Liver (tissue), 8 donors: ENCODE measurements at regions not wholly inside any gene's neighbourhood (a gene's known extent, or its start where the extent isn't known, plus 50 kb on each side); places are given as distances from the start of the nearest gene placed in this dataset.
A peak's percentile ranks its signal among the peaks of the same experiment; 100 is the strongest.

Experiments used
- DNase-seq: peaks from one replicate; pipeline ENCODE4 v3.0.0-alpha.2; 2017; ENCODE audit warnings: low spot score
- H3K27ac ChIP-seq, 2 donors: one replicate each; pipeline ENCODE4 v1.7.0; 2013; ENCODE audit warnings: inconsistent platforms in 2 of 2, low read length in 2 of 2, control low read depth in 1 of 2, low read depth in 1 of 2, mild to moderate bottlenecking in 1 of 2
- H3K27me3 ChIP-seq, 4 donors: one replicate each; pipeline versions ENCODE4 v1.6.1 to v1.7.0; 2013; ENCODE audit warnings: low read length in 3 of 4, inconsistent platforms in 1 of 4, mild to moderate bottlenecking in 1 of 4, moderate library complexity in 1 of 4; ENCODE audit not compliant: control insufficient read depth in 4 of 4, insufficient read depth in 4 of 4
- H3K36me3 ChIP-seq, 4 donors: one replicate each; pipeline versions ENCODE4 v1.6.1 to v1.7.0; 2013; ENCODE audit warnings: low read length in 3 of 4, mild to moderate bottlenecking in 3 of 4, low read depth in 1 of 4, moderate library complexity in 1 of 4; ENCODE audit not compliant: control insufficient read depth in 4 of 4, insufficient read depth in 3 of 4
- H3K4me1 ChIP-seq, 4 donors: one replicate each; pipeline versions ENCODE4 v1.6.1 to v1.7.0; 2013; ENCODE audit warnings: low read length in 3 of 4, mild to moderate bottlenecking in 3 of 4, moderate library complexity in 1 of 4; ENCODE audit not compliant: control insufficient read depth in 4 of 4, insufficient read depth in 4 of 4
- H3K4me3 ChIP-seq, 3 donors: one replicate each; pipeline versions ENCODE4 v1.6.1 to v1.7.0; 2013; ENCODE audit warnings: low read length in 3 of 3, control low read depth in 1 of 3, low read depth in 1 of 3, mild to moderate bottlenecking in 1 of 3
- H3K9ac ChIP-seq, 2 donors: one replicate each; pipeline ENCODE4 v1.7.0; 2013; ENCODE audit warnings: low read length in 2 of 2, mild to moderate bottlenecking in 2 of 2, moderate library complexity in 2 of 2, control low read depth in 1 of 2, low read depth in 1 of 2
- H3K9me3 ChIP-seq, 4 donors: one replicate each; pipeline versions ENCODE4 v1.6.1 to v1.7.0; 2013; ENCODE audit warnings: low read length in 3 of 4; ENCODE audit not compliant: control insufficient read depth in 4 of 4
- FOXA2 ChIP-seq: IDR thresholded peaks from 2 replicates; pipeline ENCODE4 v1.6.1; 2016; ENCODE audit warnings: antibody characterized with exemption
- HNF4A ChIP-seq, 2 donors: conservative IDR thresholded peaks; 2 replicates each; pipeline ENCODE4 v1.6.1; 2016; ENCODE audit warnings: antibody characterized with exemption in 2 of 2, mild to moderate bottlenecking in 2 of 2
- HNF4G ChIP-seq: IDR thresholded peaks from 2 replicates; pipeline ENCODE4 v1.6.1; 2016; ENCODE audit warnings: antibody characterized with exemption
- JUND ChIP-seq, 2 donors: IDR thresholded peaks; 2 replicates each; pipeline ENCODE4 v1.6.1; 2016; ENCODE audit warnings: antibody characterized with exemption in 2 of 2
- NR2F2 ChIP-seq: IDR thresholded peaks from 2 replicates; pipeline ENCODE4 v1.6.1; 2016; ENCODE audit warnings: antibody characterized with exemption
- RAD21 ChIP-seq, 2 donors: IDR thresholded peaks; 2 replicates each; pipeline ENCODE4 v1.6.1; 2016; ENCODE audit warnings: antibody characterized with exemption in 2 of 2, mild to moderate bottlenecking in 2 of 2
- REST ChIP-seq: IDR thresholded peaks from 2 replicates; pipeline ENCODE4 v1.6.1; 2016; ENCODE audit warnings: antibody characterized with exemption, mild to moderate bottlenecking
- RXRA ChIP-seq, 2 donors: IDR thresholded peaks; 2 replicates each; pipeline ENCODE4 v1.6.1; 2017 to 2018; ENCODE audit warnings: antibody characterized with exemption in 2 of 2, mild to moderate bottlenecking in 1 of 2
- TAF1 ChIP-seq: conservative IDR thresholded peaks from 2 replicates; pipeline ENCODE4 v1.6.1; 2016; ENCODE audit warnings: antibody characterized with exemption, mild to moderate bottlenecking
- ZBTB33 ChIP-seq: IDR thresholded peaks from 2 replicates; pipeline ENCODE4 v1.6.1; 2016; ENCODE audit warnings: antibody characterized with exemption
- WGBS: extraction: QIAGEN DNeasy Blood & Tissue Kit; methylation state at CpG from one replicate; pipeline ENCODE4 v1.1.7; 2013; 5-methylcytosine and 5-hydroxymethylcytosine counted together
- TF ChIP-seq, protein P1 (sequence below): fragments of 150-350 bp; IDR thresholded peaks from 2 replicates; pipeline ENCODE4 v1.5.1; 2017; ENCODE audit warnings: improper control_type of control experiment, low read depth, low read length; ENCODE audit not compliant: missing input control
- donor health status: healthy.
- donor health status: healthy.
- donor health status: healthy.
- donor health status: healthy.
- donor health status: healthy.

DNA sequence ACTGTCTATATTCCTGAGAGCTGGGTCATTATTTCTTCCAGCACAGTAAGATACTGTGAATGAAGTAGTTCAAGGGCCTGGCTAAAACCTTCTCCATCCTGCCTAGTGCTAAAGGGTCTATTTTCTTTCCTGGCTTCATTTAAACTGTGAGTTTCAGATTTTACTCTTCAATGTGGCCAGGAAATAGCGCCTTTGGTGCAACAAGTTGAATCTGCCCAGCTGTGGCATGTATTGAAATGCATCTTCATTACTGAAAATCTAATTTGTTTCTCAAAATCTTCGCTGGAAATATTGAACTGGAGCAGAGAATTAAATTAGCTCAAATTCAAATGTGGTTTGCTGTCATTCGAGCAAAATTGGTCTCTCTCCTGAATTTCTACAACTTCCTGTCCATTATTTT, 114.6 kb upstream of the KCNG1 start:
- H3K9ac ChIP-seq: no peak overlapping the region
- H3K9me3 ChIP-seq: no peaks in the 10 kb centered on the region
- H3K27me3 ChIP-seq: no peaks in the 10 kb centered on the region
- H3K36me3 ChIP-seq: no peaks in the 10 kb centered on the region
- no peak overlapping the region for H3K4me3 ChIP-seq
- DNase-seq: no peak
- WGBS: 85% methylated on average over 3 of the region's 3 CpGs
- H3K27ac ChIP-seq: no peak overlapping the region
- no peaks in the 10 kb centered on the region for H3K4me1 ChIP-seq
- no peak for TF ChIP-seq RAD21 (IDR thresholded peaks at IDR 0.05)
- TF ChIP-seq JUND (IDR thresholded peaks at IDR 0.05): no peak
- TF ChIP-seq NR2F2: no peak
- TF ChIP-seq TAF1: no peak
- TF ChIP-seq RXRA (IDR thresholded peaks at IDR 0.05): no peak

- Histone ChIP-seq H3K36me3 (no peaks in the 10 kb centered on the region), H3K9me3 (no peaks in the 10 kb centered on the region), H3K9ac (no peak overlapping the region), H3K4me3 (no peak overlapping the region), H3K4me1 (no peaks in the 10 kb centered on the region), H3K27ac (no peak overlapping the region), H3K27me3 (no peaks in the 10 kb centered on the region)
- WGBS: 60% methylated on average over 7 of the region's 7 CpGs
- TF ChIP-seq REST: no peak
- no peak for TF ChIP-seq HNF4G
- no peak for DNase-seq
Measured at GRCh38 chr20:51135926-51136715, 113.2 kb upstream of the KCNG1 start.

GRCh38 chr20:51134405-51134804, 111.5 kb upstream of the KCNG1 start:
- TF ChIP-seq, protein P1, sequence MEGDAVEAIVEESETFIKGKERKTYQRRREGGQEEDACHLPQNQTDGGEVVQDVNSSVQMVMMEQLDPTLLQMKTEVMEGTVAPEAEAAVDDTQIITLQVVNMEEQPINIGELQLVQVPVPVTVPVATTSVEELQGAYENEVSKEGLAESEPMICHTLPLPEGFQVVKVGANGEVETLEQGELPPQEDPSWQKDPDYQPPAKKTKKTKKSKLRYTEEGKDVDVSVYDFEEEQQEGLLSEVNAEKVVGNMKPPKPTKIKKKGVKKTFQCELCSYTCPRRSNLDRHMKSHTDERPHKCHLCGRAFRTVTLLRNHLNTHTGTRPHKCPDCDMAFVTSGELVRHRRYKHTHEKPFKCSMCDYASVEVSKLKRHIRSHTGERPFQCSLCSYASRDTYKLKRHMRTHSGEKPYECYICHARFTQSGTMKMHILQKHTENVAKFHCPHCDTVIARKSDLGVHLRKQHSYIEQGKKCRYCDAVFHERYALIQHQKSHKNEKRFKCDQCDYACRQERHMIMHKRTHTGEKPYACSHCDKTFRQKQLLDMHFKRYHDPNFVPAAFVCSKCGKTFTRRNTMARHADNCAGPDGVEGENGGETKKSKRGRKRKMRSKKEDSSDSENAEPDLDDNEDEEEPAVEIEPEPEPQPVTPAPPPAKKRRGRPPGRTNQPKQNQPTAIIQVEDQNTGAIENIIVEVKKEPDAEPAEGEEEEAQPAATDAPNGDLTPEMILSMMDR: no peak
- TF ChIP-seq HNF4A (conservative IDR thresholded peaks at IDR 0.05) (no peak), FOXA2 (no peak), ZBTB33 (no peak), HNF4G (no peak)
- Histone ChIP-seq H3K36me3 (no peaks in the 10 kb centered on the region), H3K4me3 (no peak overlapping the region), H3K9me3 (no peaks in the 10 kb centered on the region), H3K27ac (no peak overlapping the region), H3K4me1 (no peaks in the 10 kb centered on the region), H3K9ac (no peak overlapping the region), H3K27me3 (no peaks in the 10 kb centered on the region)
- peak; percentile 4 for DNase-seq
- WGBS: 72% methylated on average over 6 of the region's 6 CpGs
